ENCODE measurements at regions not wholly inside any gene's neighbourhood (a gene's known extent, or its start where the extent isn't known, plus 50 kb on each side); places are given as distances from the start of the nearest gene placed in this dataset.

DNA sequence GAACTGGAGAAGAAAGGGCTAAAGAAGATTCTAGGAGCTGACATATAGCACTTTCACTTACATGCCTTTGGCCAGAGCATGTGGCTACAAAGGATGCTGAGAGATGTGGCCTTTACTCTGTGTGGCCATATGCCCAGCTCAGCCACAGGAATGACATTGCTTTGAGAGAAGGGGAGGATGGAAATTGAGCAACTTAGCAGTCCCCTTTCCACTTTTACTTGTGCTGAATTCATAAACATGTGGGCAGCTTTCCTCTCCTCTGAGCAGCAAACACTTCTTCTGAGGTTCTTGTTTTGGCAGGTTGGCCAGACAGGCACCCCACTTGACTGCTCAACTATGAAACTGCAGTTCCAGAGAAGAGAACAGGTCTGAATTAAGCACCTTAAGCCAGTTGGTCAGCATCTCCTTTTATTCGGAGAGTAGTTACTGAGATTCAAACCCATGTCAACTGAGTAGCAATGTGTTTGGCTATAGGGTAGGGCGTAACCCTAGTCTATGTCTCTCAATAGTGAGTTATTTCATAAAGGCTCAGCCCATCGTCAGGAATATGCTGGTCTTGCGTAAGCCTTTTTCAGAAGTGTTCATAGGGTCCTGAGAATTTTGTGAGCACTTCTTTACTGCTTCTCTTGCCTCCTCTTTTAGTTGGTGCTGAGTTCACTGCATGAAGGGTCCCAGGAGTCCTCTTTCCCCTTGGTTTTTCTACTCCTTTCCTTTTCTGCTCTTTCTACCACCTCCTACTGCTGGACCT is 134.5 kb downstream of the PALM2AKAP2 start:
- DNase-seq: no peak

DNA sequence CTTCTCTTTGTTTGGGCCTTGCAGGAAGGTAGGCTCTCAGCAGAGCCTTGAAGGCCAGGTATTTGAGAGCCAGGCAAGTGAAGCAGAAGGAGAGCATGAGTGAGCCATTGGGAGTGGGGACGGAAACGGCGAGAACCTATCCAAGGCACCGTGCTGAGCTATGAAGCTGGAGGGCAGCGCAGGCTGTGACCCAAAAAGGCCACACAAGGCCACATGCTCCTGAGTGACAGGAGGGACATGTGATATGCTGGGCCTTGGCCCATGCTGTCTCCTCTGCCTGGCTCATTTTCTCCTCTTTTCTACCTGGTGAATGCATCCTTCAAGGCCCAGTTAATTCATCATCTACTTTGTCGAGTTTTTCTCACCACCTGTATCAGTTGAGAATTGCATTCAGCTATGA is 136.3 kb downstream of the PALM2AKAP2 start:
- DNase-seq: no peak

DNA sequence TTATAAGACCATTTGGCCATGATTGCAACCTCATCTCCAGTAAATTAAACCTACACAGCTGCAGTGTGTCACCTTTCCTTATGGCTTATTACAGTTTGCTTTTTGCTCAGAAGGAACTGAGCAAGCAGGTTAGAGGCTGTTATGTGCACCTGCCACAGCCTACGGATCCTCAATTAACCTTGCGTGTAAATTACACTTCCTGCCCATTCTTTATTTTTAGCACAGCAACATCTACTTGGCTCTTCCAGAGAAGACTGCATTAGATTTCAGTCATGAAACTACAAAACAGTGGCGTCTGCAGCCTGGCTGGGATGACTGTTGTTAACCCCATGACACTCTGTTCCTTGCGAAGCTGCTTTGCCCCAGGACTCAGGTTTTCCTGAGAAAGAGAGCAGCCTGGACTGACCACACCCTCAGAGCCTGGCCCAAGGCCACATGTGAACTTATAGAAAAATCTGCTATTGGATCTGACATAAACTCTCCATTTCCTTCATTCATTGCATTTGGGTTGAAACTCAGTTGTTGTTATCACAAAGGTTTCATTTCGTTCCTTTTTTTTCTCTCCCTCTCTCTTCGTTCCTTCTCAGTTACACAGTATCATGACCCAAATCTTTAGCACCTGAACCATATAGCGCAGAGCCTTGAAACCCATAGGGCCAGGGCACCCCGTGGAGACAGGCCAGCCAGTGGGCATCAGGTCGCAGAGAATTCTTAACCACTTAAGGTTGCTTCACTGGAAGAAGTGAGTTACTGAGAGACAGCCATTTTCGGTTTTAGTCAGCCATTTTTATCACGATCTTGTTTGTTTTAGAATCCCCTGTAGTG is 138.6 kb downstream of the PALM2AKAP2 start:
- peak; percentile 12 for DNase-seq

DNA sequence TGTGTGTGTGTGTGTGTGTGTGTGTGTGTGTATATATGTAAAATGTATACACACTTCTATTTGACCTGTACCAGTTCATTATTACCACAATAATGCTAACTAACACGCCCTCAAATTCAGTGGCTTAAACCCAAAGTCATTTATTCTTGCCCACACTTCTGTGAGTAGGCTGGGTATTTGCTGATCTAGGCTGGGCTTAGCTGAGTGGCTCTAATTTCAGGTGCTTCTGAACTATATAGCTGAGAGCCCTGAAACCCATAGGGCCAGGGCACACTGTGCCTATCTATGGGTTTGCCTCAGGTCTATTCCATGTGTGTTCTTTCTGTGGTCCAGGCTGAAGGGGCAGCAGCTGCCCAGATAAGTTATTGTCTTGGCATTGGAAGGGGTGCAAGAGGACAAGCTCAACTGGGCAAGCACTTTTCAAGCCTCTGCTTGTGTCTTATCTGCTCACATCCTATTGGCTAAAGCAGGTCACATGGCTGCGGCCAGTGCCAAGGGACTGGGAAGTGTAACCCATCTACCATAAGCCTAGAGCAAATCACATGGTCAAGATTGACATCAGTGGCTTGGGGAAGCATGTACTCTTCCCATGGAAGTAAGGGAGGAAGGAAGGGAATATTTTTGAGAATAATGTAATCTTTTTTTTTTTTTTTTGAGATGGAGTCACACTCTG is 139.9 kb downstream of the PALM2AKAP2 start:
- DNase-seq: no peak

DNA sequence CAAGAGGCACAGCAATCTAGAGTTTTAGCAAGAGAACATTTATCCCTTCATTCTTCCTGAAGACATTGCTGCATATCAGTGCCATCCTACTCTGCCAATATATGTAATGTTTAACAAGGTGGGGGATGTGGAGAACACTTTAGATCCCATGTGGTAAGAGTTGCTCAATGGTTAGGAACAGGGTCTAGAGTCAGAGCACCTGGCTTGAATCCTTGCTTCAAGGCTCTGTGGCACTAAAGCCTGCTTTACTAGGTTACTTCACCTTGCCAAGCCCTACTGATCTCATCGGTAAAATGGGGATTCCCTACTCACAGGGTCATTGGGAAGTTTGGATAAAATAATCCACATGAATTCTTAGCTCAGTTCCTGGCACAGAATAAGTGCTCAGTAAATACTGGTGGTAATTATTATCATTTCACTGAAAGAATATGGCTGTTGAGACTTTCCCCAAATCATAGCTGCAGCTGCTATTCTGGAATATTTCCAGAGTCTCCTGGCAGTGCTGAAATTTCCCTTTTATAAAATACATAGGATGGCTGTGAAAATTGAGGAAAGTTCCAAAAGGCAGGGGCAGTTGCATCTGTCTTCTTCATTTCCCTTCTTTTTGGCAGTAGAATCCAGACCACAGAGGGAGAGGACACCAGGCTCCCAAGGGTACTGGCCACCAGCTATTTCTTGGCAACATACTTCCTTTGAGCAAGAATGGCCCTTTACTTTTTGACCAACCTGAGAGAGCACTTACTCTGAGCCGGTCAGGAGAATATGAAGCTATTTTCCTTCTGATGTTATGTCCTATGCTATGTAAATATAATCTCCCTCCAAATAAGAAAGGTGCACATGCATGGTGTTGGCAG is 142.8 kb downstream of the PALM2AKAP2 start:
- no peak for DNase-seq

DNA sequence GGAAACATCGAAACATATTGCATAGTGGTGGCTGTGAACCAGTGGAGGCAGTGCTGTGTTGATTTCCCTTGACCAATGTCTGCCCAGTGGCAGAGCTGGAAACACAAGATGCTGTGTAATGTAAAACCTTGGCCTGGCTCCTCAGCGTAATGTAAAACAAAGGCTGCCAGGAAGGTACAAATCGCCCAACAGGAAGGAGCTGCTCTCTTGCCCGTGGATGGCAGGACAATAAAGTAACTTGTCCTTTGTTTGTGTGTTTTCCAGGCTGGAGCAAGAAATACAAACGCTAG is 143.4 kb downstream of the PALM2AKAP2 start:
- no peak for DNase-seq

DNA sequence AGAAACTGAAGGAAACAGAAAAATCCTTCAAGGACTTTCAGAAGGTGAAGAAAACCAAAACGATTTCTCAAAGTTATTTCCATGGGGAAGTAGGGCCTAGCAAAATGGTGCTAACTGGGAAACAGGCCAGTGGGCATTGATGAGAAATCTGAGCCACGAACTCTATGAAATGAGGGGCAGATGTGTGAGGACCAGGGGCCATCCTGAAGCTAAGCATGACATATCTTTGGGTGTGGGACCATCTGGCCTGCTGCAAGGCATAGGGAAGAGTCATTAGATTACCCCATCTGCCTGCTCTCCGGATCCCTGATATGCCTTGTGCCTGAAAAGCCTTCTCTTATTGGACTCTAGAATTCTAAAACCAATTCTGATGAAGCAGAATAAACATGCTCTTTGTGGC is 143.8 kb downstream of the PALM2AKAP2 start:
- no peak for DNase-seq

DNA sequence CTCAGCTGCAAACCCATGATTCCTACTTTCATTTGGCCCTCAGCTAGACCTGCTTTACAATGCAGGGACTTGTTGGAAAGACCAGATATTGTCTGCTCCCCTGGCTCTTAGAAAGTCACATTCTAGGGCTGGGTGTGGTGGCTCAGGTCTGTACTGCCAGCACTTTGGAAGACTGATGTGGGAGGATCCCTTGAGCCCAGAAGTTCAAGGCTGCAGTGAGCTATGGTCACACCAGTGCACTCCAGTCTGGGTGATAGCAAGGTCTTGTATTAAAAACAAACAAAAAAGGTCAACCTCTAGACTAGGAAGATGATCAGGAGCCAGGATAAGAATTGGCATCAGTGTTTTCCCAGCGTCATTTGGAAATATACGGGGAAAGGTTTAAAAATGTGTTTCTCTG is 145.8 kb downstream of the PALM2AKAP2 start:
- no peak for DNase-seq

DNA sequence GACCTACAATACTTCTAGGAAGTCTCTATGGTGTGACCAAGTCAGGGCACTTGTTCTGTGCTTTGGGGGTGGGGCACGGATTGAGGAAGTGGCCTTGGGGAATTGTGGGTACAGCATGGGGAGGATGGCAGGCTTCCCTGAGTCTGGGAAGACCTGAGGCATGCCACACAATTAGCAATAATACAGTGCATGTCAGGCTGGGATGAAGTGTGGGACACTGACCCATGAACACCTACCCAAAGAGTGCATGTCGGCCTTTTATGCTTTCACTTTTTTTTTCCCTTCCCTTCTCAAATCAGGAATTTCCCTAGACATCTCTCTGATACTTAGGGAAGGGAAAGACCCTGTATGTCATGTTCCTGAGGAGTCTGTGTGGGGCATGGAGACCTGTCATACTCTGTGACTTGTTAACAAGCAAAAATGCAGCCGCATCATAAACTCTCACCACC is 146.4 kb downstream of the PALM2AKAP2 start:
- DNase-seq: no peak

DNA sequence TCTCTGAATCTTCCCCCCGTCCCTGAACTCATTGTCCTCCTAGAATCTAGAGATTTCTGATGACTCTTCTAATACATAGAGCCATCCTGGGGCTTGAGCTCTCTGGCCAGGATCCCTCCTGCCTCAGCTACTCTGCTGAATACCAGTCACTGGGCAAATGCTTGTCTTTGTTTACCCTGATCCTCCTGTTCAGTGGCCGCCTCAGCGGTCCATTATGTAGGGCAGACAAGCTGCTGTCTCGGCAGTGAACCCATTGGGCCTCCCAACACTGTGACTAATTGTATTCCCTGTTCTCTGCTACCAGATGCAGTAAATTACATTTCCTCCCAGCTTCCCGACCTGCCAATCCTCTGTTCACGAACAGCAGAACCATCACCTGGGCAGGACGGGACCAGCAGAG is 151.6 kb downstream of the PALM2AKAP2 start:
- DNase-seq: no peak

DNA sequence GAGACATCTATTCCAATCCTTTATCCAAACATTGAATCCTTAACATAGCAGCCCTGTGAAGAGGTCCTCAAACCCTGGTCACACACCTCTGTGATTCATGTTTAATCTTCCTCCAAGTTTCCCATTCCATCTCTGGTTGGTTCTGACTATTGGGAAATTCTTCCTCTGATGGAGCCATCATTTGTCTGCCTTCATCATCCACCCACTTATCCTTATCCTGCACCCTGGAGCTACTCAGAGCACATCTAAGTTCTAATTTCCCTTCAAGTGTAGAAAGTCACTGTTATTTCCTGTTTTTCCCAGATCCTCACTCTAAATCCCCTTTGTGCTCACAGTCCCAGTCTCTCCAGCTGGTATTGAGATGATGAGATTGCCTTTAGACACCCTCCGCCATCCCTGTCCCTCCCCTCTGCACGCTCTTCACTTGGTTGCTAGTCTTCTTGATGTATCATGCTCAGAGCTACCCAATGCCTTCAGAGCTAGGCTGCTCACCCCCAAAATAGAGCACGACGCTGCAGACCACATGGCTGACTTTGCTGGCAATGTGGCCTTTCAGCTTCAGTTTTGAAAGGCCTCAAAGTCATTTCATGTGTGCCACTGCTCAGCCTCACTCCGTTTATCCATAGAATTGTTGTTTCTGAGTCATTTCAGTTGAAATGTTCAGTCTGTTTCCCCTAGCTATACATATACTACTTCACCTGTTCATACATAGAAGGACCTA is 154.3 kb downstream of the PALM2AKAP2 start:
- no peak for DNase-seq

DNA sequence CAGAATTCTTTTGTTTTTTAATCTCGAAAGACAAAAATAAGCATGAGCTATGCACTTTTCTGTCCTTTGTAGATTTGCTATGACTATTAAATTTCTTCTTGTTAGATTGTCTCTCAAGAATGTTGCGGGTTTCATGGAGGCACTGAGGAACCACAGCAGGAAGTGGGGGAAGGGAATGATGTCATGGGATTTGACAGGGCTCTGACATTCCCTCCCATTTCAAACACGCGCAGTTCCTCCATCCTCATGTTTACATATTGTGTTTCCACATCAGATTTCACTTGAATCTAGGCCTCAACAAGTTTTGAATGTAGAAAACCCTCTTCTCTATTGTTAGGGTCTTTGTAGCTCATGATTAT is 154.8 kb downstream of the PALM2AKAP2 start:
- no peak for DNase-seq

DNA sequence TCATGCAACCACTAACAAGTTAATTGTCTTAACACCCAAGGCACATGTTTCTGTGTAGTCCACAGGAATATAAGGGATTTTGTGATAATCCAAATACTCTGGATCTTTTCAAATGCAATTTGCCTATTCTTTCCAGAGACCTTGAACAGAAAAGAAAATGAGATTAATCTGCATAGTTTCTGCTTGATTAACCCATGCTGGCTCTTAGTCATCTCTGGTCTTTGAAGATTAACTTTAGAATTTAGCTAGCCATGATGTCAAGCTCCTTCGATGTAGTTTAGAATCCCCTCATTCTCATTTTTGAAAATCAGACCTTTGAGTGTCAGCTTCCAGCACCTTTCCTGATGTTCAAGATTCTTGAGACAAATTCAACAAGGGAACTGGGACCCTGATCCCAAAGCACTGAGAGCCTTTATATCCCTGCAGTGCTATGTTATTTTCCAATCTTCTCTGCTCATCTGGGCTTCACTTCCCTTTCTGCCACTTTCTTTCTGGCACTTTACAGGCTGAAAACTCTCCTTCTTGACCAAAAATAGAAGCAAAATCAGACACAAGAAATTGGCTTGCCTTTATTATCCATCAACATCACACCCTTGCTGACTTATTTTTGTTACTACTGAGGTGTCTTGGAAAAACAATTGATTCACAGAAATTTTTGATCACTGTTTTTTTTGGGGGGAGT is 155.5 kb downstream of the PALM2AKAP2 start:
- DNase-seq: no peak

DNA sequence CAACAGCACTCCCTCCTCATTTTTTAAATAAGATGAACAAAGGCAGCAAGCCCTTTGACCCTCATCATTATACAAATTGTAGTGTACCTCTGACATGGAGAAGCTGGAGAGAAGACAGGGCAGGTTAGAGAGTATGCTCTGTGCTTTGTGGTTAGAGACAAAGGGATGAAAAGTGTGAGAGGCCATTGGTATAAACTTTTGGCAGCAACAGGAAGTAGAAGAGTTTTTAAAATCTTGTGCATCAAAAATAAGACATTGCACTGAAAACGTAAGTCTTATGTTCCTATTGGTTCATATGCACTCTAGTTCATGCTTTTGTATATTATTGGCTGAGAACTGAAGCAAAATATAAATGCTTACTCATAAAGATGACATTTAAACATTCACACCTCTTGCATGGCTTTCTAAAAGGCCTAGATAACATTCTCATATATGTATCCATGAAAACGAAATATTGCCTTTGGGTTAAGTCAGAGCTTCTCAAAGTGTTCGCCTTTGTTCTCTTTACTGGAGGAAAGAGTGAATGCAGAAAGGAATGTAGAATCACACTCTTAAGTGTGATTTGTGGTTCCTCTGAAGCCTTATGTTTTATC is 158.0 kb downstream of the PALM2AKAP2 start:
- DNase-seq: no peak

DNA sequence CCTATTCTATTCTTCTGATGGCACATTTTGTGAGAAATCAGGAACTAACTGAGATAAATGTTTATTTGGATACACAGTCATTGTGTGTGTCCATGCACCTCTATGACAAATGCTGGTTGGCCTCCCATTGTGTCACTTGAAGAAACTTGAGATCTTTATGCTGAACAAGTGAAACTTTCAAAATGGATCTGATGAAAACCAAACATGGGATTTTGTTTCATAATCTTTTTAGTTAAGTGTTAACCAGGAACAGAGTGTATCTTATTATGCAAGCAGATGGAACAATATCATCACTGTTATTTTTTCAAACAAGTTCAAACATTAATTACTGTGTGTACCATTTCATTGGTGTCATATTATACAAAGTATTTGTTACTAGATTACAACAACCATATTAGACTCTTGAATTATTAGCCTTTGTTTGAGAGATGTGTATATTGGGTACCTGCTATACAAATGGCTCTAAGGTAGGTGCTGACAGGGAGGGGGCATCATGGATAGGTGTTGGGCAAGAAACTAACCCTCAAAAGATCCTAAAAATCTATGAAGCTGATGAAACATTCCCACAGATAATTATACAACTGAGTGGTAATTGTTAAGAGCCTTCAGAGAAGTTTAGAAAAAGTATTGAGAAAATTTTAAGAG is 159.8 kb downstream of the PALM2AKAP2 start:
- DNase-seq: no peak

DNA sequence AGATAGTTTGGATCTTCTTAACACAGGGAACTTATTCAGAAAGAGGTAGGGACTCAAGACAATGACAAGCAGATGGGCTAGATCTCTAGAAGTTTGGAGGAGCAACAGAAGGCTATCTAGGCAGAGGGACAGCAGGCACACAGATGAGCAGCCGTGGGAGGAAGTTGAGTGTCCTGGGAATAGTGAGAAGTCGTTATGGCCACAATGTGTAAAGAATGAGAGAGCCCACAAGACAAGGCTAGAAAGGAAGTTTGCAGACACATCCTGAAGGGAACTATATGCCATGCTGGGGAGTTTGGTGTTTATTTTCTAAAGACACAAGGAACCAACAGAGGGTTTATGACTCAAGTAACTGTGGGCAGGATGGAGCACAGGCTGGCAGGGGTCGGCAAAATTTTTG is 160.6 kb downstream of the PALM2AKAP2 start:
- DNase-seq: no peak

DNA sequence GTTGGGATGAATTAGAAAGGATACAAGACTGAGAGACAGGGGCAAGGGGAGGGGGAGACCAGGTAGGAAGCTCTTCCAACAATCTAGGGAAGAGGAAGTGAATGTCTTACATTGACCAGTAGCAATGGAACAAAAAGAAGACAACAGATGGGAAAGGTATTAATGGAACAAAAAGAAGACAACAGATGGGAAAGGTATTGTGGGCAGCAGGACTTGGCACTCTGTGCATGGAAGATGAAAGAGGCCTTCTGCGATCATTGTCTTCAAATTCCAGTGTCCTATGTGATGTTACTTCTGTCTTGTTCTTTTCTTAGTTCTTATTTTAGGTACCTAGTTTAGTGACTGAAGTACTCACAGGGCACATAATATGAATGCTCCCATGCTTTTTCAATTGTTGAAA is 161.8 kb downstream of the PALM2AKAP2 start:
- no peak for DNase-seq

DNA sequence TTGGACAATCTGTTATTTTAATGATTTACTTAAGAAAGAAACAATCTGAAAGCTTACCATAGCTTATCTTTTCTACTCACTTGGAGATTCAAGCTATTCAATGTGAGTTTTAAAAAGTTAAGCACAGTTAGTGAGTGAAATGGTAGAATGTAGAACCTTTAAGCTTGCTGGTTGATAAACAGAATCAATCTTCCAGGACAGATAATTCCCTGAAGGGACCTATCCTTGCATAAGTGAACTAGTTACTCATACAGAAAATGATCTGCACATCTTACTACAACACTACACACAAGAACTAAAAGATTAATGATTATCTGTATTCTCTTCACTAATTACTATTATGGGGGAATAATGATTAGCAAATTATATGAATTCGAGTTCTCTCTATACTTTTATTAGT is 165.6 kb downstream of the PALM2AKAP2 start:
- DNase-seq: no peak

DNA sequence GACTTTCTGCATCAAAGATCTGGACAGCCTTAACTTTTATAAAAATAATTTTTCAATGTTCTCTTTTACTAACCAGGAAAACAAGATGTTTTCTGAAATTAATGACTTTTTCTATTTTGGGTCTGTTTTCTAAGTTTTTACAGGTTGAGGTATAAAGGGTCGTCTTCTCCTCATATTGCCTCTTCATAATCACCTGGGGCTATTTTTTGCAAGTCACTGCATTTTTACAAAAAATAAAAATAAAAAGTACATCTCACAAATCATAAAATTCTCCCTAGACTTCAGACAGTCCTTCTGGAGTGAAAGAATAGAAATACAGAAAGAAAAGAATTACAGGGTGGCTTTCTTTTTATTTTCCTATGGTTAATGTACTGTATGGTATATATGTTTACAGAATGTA is 168.5 kb downstream of the PALM2AKAP2 start:
- DNase-seq: no peak

DNA sequence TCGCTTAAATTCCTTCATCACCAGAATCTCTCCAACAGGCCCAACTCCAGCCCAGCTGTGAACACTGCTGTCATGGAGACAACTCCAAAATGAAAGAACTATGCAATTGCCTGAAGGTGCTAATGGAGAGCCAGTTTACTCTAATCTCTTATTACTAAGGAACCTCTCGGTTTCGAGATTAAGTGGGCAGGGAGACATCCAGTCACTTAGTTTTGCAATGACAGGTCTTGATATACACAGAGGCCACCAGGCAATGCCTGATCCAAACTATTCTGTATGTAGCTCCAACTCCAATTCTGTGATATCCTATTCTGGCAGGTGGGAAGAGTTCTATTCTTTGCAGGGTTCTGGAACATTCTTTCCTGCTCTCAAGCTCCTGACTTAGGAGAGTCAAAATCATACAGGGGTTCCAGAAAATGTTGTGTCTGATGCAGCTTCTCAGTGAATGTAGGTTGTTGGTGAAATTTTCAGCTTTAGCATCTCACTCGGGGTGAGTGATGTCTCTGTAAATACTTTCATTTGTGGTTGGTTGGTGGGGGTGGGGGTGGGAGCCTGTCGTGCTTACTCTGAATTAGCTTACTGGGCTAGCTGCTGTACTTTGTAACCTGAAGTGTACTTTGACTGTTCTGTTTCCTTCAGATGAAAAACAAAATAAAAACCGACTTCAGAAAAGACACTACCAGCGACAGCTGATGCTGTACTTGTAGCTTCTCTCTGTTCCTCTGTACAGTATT is 170.9 kb downstream of the PALM2AKAP2 start:
- no peak for DNase-seq

All from activated effector memory CD4-positive, alpha-beta T cell treated with Interleukin-2 at 50 U/mL for 16 hours (primary cell).